Sigmoid colon (tissue), 6 donors: ENCODE measurements at regions not wholly inside any gene's neighbourhood (a gene's known extent, or its start where the extent isn't known, plus 50 kb on each side); places are given as distances from the start of the nearest gene placed in this dataset.

Experiments used
- DNase-seq: peaks from one replicate; pipeline ENCODE4 v3.0.0-alpha.2; 2019
- H3K27ac ChIP-seq, 4 donors: fragments of 200-600 bp; sonication (generic); one replicate each; pipeline ENCODE4 v1.5.1; 2016 to 2019; ENCODE audit warnings: mild to moderate bottlenecking in 1 of 4
- H3K27me3 ChIP-seq, 3 donors: fragments of 200-600 bp; sonication (generic); one replicate each; pipeline ENCODE4 v1.5.1; 2019; ENCODE audit warnings: mild to moderate bottlenecking in 1 of 3
- H3K36me3 ChIP-seq, 4 donors: fragments of 200-600 bp; sonication (generic); one replicate each; pipeline ENCODE4 v1.5.1; 2016 to 2019
- H3K4me1 ChIP-seq, 4 donors: fragments of 200-600 bp; sonication (generic); one replicate each; pipeline ENCODE4 v1.5.1; 2017 to 2019
- H3K4me3 ChIP-seq, 4 donors: fragments of 200-600 bp; sonication (generic); one replicate each; pipeline ENCODE4 v1.5.1; 2017 to 2019; ENCODE audit warnings: mild to moderate bottlenecking in 2 of 4, moderate library complexity in 1 of 4
- H3K9me3 ChIP-seq, 4 donors: fragments of 200-600 bp in 3 of 4; sonication (generic) in 3 of 4; one replicate each; pipeline versions ENCODE4 v1.5.1 to v1.6.1; 2013 to 2019
- CTCF ChIP-seq, 4 experiments: fragments of 450-650 bp in 3 of 4; fragments of 200-600 bp in 1 of 4; IDR thresholded peaks; one replicate each; pipeline ENCODE4 v1.5.1; 2016 to 2019; ENCODE audit warnings: antibody characterized with exemption in 4 of 4, mild to moderate bottlenecking in 3 of 4, moderate library complexity in 2 of 4
- EP300 ChIP-seq, 4 donors: sonication (generic); formaldehyde crosslinking; IDR thresholded peaks; one replicate each; pipeline ENCODE4 v1.6.1; 2017; ENCODE audit warnings: antibody characterized with exemption in 4 of 4
- POLR2A ChIP-seq, 2 donors: fragments of 450-650 bp; IDR thresholded peaks; one replicate each; pipeline ENCODE4 v1.6.1; 2016; ENCODE audit warnings: antibody characterized with exemption in 2 of 2, mild to moderate bottlenecking in 2 of 2, moderate library complexity in 2 of 2
- POLR2AphosphoS5 ChIP-seq, 4 donors: sonication (generic); formaldehyde crosslinking; IDR thresholded peaks; one replicate each; pipeline ENCODE4 v1.6.1; 2017; ENCODE audit warnings: antibody characterized with exemption in 4 of 4
- WGBS, 2 donors: extraction: QIAGEN DNeasy Blood & Tissue Kit; methylation state at CpG; one replicate each; pipeline ENCODE4 v1.1.7; 2013; 5-methylcytosine and 5-hydroxymethylcytosine counted together
- intact Hi-C: fragments of 100-400 bp; cut with DNase I; formaldehyde crosslinking; loops from one replicate; pipeline ENCODE4 v1.15.1; 2023
- donor health status: healthy with polysubstance abuse.
- donor health status: healthy.

GRCh38 chr5:56316299-56316994 lies 83.3 kb upstream of the ANKRD55 start:
- DNase-seq, result no peak
- H3K4me3 ChIP-seq, result no peak overlapping the region
- H3K36me3 ChIP-seq, result no peaks in the 10 kb centered on the region
- H3K27ac ChIP-seq, result no peak overlapping the region
- H3K4me1 ChIP-seq, result no peaks in the 10 kb centered on the region
- intact Hi-C loops, result no loop called here
- H3K9me3 ChIP-seq, result no peaks in the 10 kb centered on the region
- 71 to 76% methylated on average over 4 of the region's 4 CpGs for WGBS, 2 donors
- no peaks in the 10 kb centered on the region for H3K27me3 ChIP-seq
- TF ChIP-seq CTCF (IDR thresholded peaks at IDR 0.05), result no peak

DNA sequence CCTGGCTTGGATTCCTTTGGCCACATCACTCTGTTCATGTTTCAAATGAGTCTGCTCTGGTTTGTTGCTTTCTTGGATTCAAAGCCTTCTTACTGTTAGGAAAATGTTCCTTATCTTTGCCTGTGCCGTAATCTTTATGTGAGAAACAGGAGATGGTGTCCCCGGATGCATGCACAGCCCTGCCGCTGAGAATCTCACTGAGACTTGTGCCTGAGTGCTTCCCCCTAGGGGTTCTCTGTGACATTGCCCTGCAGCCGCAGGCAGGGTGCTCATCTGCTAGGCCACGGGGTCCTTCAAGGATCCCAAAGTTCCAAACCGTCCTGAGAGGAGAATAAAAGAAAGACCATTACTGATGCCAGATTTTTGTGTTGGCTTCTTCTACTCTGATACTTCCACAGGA lies 81.4 kb upstream of the ANKRD55 start:
- Histone ChIP-seq H3K27ac (no peak overlapping the region), H3K27me3 (no peaks in the 10 kb centered on the region), H3K9me3 (no peaks in the 10 kb centered on the region), H3K4me1 (peaks cover 0 to 14% (median 8%) of the 10 kb centered on the region in 4 donors), H3K36me3 (no peaks in the 10 kb centered on the region), H3K4me3 (no peak overlapping the region)
- WGBS, 2 donors, result 78 to 82% methylated on average over 6 of the region's 6 CpGs
- TF ChIP-seq EP300 (IDR thresholded peaks at IDR 0.05) (no peak), POLR2A (IDR thresholded peaks at IDR 0.05) (no peak), POLR2AphosphoS5 (IDR thresholded peaks at IDR 0.05) (no peak), CTCF (IDR thresholded peaks at IDR 0.05) (peak in 1 of 4 experiments; percentile 23)
- no peak for DNase-seq
- intact Hi-C loops, result no loop called here

DNA sequence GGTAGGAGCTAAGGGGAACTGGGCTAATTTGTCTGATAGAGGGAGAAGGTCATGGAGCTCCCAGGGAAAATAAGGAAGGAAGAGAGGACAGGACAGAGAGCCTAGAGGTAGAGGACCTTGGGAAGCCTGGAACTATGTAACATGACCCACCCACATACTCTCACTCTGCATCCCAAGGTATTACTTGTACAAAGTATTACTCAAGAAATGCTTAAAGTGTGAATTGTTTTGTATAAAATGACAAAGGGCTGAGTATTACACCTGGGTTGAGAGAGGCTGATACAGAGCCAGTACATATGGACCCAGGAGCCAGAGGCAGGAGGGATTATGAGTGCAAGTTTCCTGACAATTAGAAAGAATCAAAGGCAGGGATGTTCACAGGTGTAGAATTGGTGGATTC lies 80.5 kb upstream of the ANKRD55 start:
- Histone ChIP-seq H3K4me3 (no peak overlapping the region), H3K27ac (no peak overlapping the region), H3K27me3 (no peaks in the 10 kb centered on the region), H3K4me1 (peaks cover 0 to 14% (median 8%) of the 10 kb centered on the region in 4 donors), H3K36me3 (no peaks in the 10 kb centered on the region), H3K9me3 (no peaks in the 10 kb centered on the region)
- TF ChIP-seq POLR2A (IDR thresholded peaks at IDR 0.05) (no peak), POLR2AphosphoS5 (IDR thresholded peaks at IDR 0.05) (no peak), EP300 (IDR thresholded peaks at IDR 0.05) (no peak), CTCF (IDR thresholded peaks at IDR 0.05) (no peak)
- intact Hi-C loops, result no loop called here
- DNase-seq, result no peak

GRCh38 chr5:56313004-56313531 lies 79.9 kb upstream of the ANKRD55 start:
- no peak for DNase-seq
- Histone ChIP-seq H3K9me3 (no peaks in the 10 kb centered on the region), H3K27ac (no peak overlapping the region), H3K27me3 (no peaks in the 10 kb centered on the region), H3K36me3 (no peaks in the 10 kb centered on the region), H3K4me1 (peaks cover 0 to 14% (median 8%) of the 10 kb centered on the region in 4 donors), H3K4me3 (no peak overlapping the region)
- no peak for TF ChIP-seq CTCF (IDR thresholded peaks at IDR 0.05)
- TF ChIP-seq POLR2A (IDR thresholded peaks at IDR 0.05), result no peak
- no peak for TF ChIP-seq EP300 (IDR thresholded peaks at IDR 0.05)
- no peak for TF ChIP-seq POLR2AphosphoS5 (IDR thresholded peaks at IDR 0.05)
- intact Hi-C loops, result no loop called here
- 82 to 87% methylated on average over 5 of the region's 5 CpGs for WGBS, 2 donors
